HG03159 (cell line): ENCODE measurements at regions not wholly inside any gene's neighbourhood (a gene's known extent, or its start where the extent isn't known, plus 50 kb on each side); places are given as distances from the start of the nearest gene placed in this dataset.
"Not testable (repeated sequence)": the region's sequence is repeated elsewhere in the genome, so short reads cannot be mapped to it uniquely, and the experiment has no call there.

ENCODE experiments used
- ATAC-seq: cut with Tn5 transposase; IDR thresholded peaks from one replicate; pipeline ENCODE4 v1.9.1; 2021; ENCODE audit warnings: mild to moderate bottlenecking, moderate library complexity; ENCODE audit not compliant: unreplicated experiment

DNA sequence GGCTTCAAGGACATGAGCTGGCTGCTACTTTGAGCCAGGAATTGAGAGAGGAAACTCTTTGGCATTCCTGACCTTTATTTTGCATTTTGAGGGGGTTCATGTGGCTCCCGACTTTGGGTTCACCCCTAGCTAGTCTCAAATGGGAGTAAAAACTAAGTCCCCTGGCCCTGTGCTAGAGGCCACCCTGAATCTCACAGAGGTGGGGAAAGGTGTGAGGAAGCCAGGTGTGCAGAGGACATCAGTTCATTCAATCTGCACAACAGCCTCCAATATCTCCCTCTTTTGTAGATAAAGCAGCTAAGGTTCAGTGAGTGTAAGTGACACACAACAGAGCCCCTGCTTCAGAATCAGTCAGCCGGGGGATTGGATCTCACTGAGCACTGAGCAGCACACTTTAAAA lies 325.7 kb downstream of the DCDC2C start:
- ATAC-seq, result no peak

GRCh38 chr2:4039896-4040295 lies 336.5 kb downstream of the DCDC2C start:
- ATAC-seq, result no peak

- no peak for ATAC-seq
Observed at GRCh38 chr2:4047961-4048891, 344.9 kb downstream of the DCDC2C start.

DNA sequence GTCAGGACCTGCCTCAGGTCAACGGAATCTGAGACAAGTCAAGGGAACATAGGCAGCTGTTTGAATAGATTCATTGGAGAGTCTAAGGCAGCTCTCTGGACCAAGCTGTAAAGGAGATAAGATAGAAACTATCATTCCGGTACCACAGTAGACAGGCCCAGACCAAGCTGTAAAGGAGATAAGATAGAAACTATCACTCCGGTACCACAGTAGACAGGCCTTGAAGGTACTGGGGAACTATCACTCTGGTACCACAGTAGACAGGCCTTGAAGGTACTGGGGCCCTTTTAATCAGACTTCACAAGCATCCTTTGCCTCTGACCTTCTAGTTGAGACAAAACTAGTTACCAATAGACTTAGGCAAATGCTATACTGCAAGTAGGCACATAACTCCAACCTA lies 346.1 kb downstream of the DCDC2C start:
- ATAC-seq, result no peak

DNA sequence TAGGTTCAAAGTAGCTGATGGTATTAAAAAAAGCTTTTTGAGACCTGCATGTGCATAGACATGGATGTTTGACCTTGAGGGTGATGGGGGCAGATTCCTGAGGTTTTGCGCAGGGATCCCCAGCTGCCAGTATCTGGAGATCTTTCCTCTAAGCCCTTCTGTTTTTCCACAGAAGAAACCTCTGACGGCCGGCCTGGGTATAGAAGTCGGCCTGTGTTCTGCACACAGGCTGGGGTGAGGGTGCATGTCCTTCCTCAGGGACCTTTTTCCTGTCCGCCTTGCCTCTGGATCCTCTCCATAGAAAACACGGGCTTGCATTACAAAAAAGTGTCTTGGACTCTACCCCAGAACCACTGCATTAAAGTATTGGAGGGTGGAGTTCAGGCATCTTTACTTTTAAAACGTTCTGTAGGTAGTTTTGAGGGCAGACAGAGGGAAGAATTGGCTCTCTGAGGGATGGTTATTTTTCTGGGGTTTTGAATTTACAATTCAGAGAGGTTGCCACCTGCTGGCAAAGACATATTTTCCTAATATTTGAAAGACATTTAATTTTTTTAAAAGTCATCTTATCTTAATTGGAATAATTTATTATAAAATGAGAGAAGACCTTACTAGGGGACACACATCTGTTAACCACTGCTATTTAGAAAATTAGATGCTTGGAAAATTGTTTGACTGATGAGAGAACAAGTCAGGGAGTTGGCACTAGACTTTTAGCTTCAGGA lies 350.6 kb downstream of the DCDC2C start:
- no peak for ATAC-seq

GRCh38 chr2:4066217-4066616 lies 362.8 kb downstream of the DCDC2C start:
- ATAC-seq, result no peak

- ATAC-seq, result no peak
Observed at GRCh38 chr2:4073026-4073569, 369.7 kb downstream of the DCDC2C start.

DNA sequence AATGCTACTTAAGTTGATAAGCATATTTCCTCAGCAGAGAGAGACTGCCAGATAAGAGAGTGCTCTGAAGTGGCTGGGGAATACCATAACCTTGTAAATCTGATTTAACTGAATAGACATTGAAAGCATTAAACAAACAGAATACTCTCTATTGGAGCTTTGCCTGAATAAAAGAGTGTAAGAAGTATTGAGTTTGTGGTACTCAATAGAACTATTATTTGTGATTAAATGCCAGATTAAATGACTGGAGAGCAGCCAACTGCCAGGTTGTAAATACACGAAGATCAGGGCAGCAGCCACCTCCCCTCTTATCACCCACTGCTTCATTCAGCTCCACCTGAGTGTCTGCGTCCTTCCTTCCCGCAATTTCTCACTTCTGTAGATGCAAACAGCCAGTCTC lies 373.6 kb downstream of the DCDC2C start:
- ATAC-seq, result no peak

DNA sequence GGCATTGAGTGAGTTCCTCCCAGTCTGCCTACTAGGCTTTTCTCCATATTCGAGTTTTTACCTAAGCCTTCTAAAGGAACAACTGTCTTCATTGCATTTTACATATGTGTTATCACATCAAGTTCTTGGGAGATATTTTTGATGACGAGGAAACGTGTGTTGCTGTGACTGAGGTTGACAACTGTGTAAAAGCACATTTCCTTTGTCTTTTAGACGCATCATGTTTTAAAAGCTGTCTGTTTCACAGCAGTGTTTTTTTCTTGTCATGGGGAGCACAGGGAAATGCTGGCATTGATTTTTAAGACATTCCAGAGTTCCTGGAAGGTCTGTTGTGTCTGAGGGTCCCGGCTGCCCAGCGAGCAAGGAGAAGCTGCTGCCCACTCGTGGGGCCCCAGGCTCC lies 381.8 kb downstream of the DCDC2C start:
- ATAC-seq, result no peak

GRCh38 chr2:4090668-4091630 lies 387.6 kb downstream of the DCDC2C start:
- ATAC-seq, result no peak

DNA sequence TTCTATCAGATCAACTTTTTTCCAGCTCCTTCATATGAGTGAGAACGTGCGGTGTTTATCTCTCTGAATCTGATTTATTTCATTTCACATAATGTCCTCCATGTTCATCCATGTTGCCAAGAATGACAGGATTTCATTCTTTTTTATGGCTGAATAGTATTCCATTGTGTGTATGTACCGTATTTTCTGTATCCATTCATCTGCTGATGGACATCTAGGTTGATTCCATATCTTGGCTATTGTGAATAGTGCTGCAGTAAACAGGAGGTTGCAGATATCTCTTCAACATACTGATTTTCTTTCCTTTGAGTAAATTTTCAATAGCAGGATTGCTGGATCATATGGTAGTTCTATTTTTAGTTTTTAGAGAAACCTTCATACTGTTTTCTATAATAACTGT lies 388.5 kb downstream of the DCDC2C start:
- no peak for ATAC-seq

DNA sequence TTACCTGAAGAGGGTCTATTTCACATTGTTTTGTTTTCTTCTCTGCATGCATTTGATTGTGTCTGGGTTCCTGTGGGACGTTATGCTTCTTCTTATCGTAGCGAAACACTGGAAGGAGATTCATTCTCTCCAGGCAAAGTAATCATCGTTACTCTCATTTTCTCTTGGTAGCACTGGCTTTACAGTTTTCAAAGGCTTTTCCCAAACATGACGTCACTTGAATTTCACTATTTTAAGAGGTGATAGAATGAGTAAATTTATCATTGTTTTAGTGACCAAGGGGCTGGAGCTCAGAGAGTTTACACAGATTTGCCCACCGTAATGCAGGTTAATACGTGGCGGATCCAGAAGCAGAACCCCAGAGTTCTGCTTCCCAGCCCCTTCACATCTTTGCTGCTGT lies 391.4 kb downstream of the DCDC2C start:
- ATAC-seq, result no peak

DNA sequence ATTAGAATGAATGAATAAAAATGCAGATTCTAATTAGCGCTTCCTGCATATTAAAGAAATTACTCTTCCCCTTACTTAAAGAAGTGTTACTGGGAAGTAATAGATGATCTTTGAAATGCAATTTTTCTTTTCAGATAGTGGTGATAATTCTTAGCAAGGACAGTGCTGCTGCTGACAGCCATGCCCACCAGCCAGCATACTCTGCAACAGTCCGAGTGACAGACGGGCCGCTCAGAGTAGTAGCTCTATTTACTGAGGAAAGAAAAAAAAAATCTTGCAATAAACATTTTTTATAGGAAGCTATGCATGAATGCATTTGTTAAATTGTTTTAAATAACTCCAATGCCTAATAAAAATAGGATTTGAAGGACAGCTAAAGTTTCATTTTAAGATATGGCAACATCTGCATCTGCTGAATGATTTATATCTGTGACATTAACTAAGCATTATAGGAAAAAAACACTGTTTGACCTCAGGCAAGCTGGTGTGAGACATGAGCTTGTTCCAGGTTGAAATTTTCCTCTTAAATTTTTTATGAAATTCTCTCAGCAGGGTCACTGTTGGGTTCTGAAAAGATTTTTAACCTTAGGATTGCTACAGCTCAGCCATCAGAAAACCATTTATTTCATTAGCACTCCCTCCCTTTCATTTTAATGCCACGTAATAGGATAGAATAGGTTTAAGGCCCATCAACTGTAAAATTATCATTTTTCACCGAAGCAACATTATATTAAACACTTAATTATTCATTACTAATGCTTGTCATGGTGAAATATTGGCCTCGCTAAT lies 393.8 kb downstream of the DCDC2C start:
- no peak for ATAC-seq

DNA sequence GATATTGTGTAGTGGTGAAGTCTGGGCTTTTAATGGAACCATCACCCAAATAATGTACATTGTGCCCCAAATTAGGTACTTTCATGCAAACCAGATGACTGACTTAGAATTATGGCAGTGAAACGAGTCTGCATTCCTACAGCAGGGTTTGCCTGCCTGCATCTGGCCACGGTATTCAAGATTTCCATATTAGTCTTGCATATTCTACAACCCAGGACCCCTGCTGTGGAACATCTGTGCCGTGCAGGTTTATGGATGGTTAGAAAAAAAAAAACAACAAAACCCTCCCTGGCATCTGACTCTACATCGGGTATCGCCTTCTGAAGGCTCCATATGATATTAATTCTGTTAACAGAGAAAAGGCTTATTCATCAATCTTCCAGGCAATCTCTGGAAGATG lies 394.8 kb downstream of the DCDC2C start:
- ATAC-seq, result no peak

DNA sequence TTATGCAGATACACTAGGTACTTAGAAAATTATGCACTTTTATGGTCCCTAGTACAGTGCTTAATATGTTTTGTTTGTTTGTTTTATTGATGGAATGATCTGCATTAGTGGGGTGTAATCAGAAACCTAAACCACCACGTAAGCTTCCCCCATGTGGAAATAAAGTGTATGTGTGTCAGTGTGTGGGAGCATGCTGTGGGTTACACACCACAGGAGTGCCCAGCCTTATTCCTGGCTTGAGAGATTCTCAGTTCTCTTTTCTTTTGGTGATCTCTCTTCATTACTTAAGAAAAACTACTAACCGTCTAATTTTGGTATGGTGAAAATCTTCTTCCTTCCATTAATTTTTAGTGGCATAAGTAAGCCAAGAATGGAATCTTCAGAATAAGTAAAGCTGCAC lies 398.6 kb downstream of the DCDC2C start:
- ATAC-seq, result no peak

- ATAC-seq, result no peak
Observed at GRCh38 chr2:4107179-4107578, 403.8 kb downstream of the DCDC2C start.

DNA sequence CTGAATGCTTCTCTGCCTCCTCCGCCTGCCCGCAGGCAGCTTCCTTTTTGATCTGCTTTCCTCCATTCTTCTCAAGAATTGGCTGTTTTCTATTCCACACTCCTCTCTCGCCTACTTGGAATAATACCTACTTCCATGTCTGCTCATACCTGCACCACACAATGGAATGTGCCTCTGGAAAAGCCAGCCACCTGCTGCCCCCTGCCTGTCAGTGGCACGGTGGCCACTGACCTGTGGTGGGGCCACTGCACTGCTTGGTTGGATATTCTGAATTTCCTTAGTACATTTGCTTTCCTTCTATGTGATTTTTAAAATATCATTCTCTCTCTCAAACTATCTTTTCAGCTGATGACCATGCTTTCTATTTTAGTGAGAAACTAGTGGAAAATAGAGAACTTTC lies 406.9 kb downstream of the DCDC2C start:
- no peak for ATAC-seq

DNA sequence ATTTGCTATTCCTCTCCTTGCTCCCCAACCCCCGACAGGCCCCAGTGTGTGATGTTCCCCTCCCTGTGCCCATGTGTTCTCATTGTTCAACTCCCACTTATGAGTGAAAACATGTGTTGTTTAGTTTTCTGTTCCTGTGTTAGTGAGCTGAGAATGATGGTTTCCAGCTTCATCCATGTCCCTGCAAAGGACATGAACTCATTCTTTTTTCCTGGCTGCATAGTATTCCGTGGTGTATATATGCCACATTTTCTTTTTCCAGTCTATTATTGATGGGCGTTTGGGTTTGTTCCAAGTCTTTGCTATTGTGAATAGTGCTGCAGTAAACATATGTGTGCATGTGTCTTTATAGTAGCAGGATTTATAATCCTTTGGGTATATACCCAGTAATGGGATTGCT lies 412.1 kb downstream of the DCDC2C start:
- not testable (repeated sequence) for ATAC-seq

- no peak for ATAC-seq
Observed at GRCh38 chr2:4122726-4123125, 419.4 kb downstream of the DCDC2C start.

- ATAC-seq, result no peak
Observed at GRCh38 chr2:4130651-4131050, 427.3 kb downstream of the DCDC2C start.
